ENCODE measurements at regions not wholly inside any gene's neighbourhood (a gene's known extent, or its start where the extent isn't known, plus 50 kb on each side); places are given as distances from the start of the nearest gene placed in this dataset.

- no peaks in the 10 kb centered on the region for H3K36me3 ChIP-seq
- WGBS, 2 donors (ENCODE audit: low coverage in 1 of 2), result 36% methylated on average over 3 of the region's 5 CpGs; no CpG with 5 or more reads in 1 of the 2 donors
- no peaks in the 10 kb centered on the region for H3K27me3 ChIP-seq
- TF ChIP-seq POLR2A (IDR thresholded peaks at IDR 0.05) (no peak), POLR2AphosphoS5 (IDR thresholded peaks at IDR 0.05) (no peak), EP300 (IDR thresholded peaks at IDR 0.05) (no peak)
- TF ChIP-seq, protein P1, sequence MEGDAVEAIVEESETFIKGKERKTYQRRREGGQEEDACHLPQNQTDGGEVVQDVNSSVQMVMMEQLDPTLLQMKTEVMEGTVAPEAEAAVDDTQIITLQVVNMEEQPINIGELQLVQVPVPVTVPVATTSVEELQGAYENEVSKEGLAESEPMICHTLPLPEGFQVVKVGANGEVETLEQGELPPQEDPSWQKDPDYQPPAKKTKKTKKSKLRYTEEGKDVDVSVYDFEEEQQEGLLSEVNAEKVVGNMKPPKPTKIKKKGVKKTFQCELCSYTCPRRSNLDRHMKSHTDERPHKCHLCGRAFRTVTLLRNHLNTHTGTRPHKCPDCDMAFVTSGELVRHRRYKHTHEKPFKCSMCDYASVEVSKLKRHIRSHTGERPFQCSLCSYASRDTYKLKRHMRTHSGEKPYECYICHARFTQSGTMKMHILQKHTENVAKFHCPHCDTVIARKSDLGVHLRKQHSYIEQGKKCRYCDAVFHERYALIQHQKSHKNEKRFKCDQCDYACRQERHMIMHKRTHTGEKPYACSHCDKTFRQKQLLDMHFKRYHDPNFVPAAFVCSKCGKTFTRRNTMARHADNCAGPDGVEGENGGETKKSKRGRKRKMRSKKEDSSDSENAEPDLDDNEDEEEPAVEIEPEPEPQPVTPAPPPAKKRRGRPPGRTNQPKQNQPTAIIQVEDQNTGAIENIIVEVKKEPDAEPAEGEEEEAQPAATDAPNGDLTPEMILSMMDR (IDR thresholded peaks at IDR 0.05), result no peak
- peaks cover 0 to 7% (median 0%) of the 10 kb centered on the region in 3 donors for H3K4me1 ChIP-seq
- no peak for ATAC-seq
- H3K9me3 ChIP-seq, result no peaks in the 10 kb centered on the region
- no peak overlapping the region for H3K4me3 ChIP-seq
- no peak overlapping the region for H3K27ac ChIP-seq
Measured at GRCh38 chrX:118216509-118216908, 99.9 kb upstream of the KLHL13 start.

DNA sequence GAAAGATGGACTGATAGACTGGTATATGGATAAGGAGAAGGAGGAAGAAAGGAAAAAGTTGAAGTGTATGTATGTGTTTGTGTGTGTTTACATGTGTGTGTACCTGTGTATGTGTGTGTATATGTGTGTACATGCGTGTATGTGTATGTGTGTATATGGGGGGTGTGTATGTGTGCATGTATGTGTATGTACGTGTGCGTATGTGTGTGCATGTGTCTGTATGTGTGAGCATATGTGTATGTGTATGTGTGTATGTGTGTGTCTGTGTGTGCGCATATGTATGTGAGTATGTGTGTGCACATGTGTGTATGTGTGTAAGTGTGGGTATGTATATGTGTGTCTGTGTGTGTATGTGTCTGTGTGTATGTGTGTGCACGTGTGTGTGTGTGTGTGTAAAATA, 101.5 kb upstream of the KLHL13 start:
- WGBS, 2 donors (ENCODE audit: low coverage in 1 of 2), result 76 to 84% methylated on average over 4 to 5 of the region's 5 CpGs
- no peak for TF ChIP-seq POLR2AphosphoS5 (IDR thresholded peaks at IDR 0.05)
- TF ChIP-seq, protein P1 (IDR thresholded peaks at IDR 0.05), result no peak
- no peak for TF ChIP-seq EP300 (IDR thresholded peaks at IDR 0.05)
- no peak for TF ChIP-seq POLR2A (IDR thresholded peaks at IDR 0.05)
- no peak for ATAC-seq

GRCh38 chrX:118218940-118219339, 102.3 kb upstream of the KLHL13 start:
- no peaks in the 10 kb centered on the region for H3K9me3 ChIP-seq
- no peak for ATAC-seq
- 75 to 86% methylated on average over 5 of the region's 5 CpGs for WGBS, 2 donors (ENCODE audit: low coverage in 1 of 2)
- H3K4me1 ChIP-seq, result peaks cover 0 to 7% (median 0%) of the 10 kb centered on the region in 3 donors
- TF ChIP-seq POLR2AphosphoS5 (IDR thresholded peaks at IDR 0.05) (no peak), POLR2A (IDR thresholded peaks at IDR 0.05) (no peak), EP300 (IDR thresholded peaks at IDR 0.05) (no peak)
- TF ChIP-seq, protein P1 (IDR thresholded peaks at IDR 0.05), result no peak
- no peaks in the 10 kb centered on the region for H3K36me3 ChIP-seq
- no peaks in the 10 kb centered on the region for H3K27me3 ChIP-seq
- H3K27ac ChIP-seq, result no peak overlapping the region
- H3K4me3 ChIP-seq, result no peak overlapping the region

More for the DNA sequence above, 101.5 kb upstream of the KLHL13 start:
- Histone ChIP-seq H3K4me1 (peaks cover 0 to 7% (median 0%) of the 10 kb centered on the region in 3 donors), H3K27ac (no peak overlapping the region), H3K4me3 (no peak overlapping the region), H3K9me3 (no peaks in the 10 kb centered on the region), H3K27me3 (no peaks in the 10 kb centered on the region), H3K36me3 (no peaks in the 10 kb centered on the region)

DNA sequence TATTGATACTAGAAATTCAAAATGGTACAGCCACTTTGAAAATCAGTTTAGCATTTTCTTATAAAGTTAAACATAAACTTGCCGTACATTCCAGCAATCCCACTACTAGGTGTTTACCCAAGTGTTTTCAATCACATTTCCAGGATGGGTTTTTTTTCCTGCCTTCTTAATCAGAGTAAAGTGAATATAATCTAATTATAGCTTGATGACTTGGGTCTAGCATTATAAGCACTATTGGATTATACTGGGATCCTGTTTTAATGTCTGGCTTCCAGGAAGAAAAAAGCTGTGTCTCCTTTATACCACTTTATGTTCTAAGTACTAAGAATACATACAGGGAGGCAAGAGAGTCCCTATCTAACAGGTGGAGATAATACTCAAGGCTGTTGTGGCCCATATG, 103.3 kb upstream of the KLHL13 start:
- no peaks in the 10 kb centered on the region for H3K9me3 ChIP-seq
- no peak for TF ChIP-seq POLR2AphosphoS5 (IDR thresholded peaks at IDR 0.05)
- no peak for TF ChIP-seq POLR2A (IDR thresholded peaks at IDR 0.05)
- TF ChIP-seq, protein P1 (IDR thresholded peaks at IDR 0.05), result no peak
- TF ChIP-seq EP300 (IDR thresholded peaks at IDR 0.05), result no peak
- ATAC-seq, result no peak
- 100% methylated on average over 1 of the region's 1 CpG for WGBS, 2 donors (ENCODE audit: low coverage in 1 of 2)
- H3K27me3 ChIP-seq, result no peaks in the 10 kb centered on the region
- H3K36me3 ChIP-seq, result no peaks in the 10 kb centered on the region
- H3K4me3 ChIP-seq, result no peak overlapping the region
- H3K4me1 ChIP-seq, result peaks cover 0 to 7% (median 0%) of the 10 kb centered on the region in 3 donors
- H3K27ac ChIP-seq, result no peak overlapping the region

- Histone ChIP-seq H3K36me3 (no peaks in the 10 kb centered on the region), H3K27me3 (no peaks in the 10 kb centered on the region), H3K4me3 (no peak overlapping the region), H3K9me3 (no peaks in the 10 kb centered on the region), H3K27ac (no peak overlapping the region), H3K4me1 (peaks cover 0 to 7% (median 0%) of the 10 kb centered on the region in 3 donors)
- ATAC-seq, result no peak
- TF ChIP-seq, protein P1 (IDR thresholded peaks at IDR 0.05), result no peak
- TF ChIP-seq POLR2A (IDR thresholded peaks at IDR 0.05) (no peak), POLR2AphosphoS5 (IDR thresholded peaks at IDR 0.05) (no peak), EP300 (IDR thresholded peaks at IDR 0.05) (no peak)
- 100% methylated on average over 1 of the region's 1 CpG for WGBS, 2 donors (ENCODE audit: low coverage in 1 of 2)
Measured at GRCh38 chrX:118220509-118220908, 103.9 kb upstream of the KLHL13 start.
